GM23338 (cell line): ENCODE measurements at regions not wholly inside any gene's neighbourhood (a gene's known extent, or its start where the extent isn't known, plus 50 kb on each side); places are given as distances from the start of the nearest gene placed in this dataset.

Source experiments
- CREB1 ChIP-seq: fragments of 250-450 bp; sonication (Bioruptor Pico); IDR thresholded peaks from 2 replicates; pipeline ENCODE4 v1.5.0; 2020; ENCODE audit warnings: low read depth, mild to moderate bottlenecking, moderate library complexity
- CTCF ChIP-seq, 2 experiments: fragments of 200-600 bp in 1 of 2; sonication (generic) in 1 of 2; conservative IDR thresholded peaks; 2 replicates each; pipeline versions ENCODE4 v1.5.1 to v1.6.1; 2016 to 2017; ENCODE audit warnings: antibody characterized with exemption in 2 of 2, low read depth in 2 of 2, mild to moderate bottlenecking in 2 of 2, moderate library complexity in 1 of 2
- REST ChIP-seq: IDR thresholded peaks from one replicate; pipeline ENCODE4 v1.6.1; 2018; ENCODE audit warnings: antibody characterized with exemption; ENCODE audit not compliant: unreplicated experiment

- TF ChIP-seq CTCF (conservative IDR thresholded peaks at IDR 0.05; ENCODE audit: low read depth in 2 of 2) (no peak), REST (no peak), CREB1 (CRISPR knock-in tag) (no peak)
Observed at GRCh38 chr4:173943547-173943946, 339.9 kb downstream of the FBXO8 start.
